Frontal cortex (tissue), 3 donors: ENCODE measurements at regions not wholly inside any gene's neighbourhood (a gene's known extent, or its start where the extent isn't known, plus 50 kb on each side); places are given as distances from the start of the nearest gene placed in this dataset.
A peak's percentile ranks its signal among the peaks of the same experiment; 100 is the strongest.

Experiments
- DNase-seq, 2 donors: peaks; one replicate each; pipeline ENCODE4 v3.0.0; 2012; ENCODE audit warnings: low spot score in 2 of 2
- FAIRE-seq: peaks from 2 replicates; lab custom pipeline; 2012; peaks lifted over from hg19 to GRCh38; lab: Jason Lieb, UNC
- donor health status: control.
- donor health status: control.
- donor health status: control.

DNA sequence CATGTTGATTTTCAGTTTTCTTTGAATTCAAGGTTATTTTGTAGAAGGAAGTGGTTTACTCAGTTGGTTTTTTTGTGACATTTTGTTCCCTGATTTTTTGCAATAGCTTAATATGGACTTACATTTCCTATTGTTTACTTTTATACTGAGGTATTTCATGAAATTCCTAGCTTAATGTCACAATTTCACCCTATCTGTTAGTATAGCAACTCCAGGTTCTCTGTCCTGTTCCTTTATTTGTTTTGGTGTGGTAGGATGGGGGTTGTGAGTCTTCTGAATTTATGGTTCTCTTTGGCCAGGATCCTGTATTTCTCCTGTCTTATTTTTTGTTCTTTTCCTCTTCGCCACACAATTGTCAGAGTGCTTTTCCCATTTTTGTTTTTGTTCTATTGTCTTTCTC is 523.4 kb upstream of the ARRDC3 start:
- no peak for DNase-seq
- no peak for FAIRE-seq

DNA sequence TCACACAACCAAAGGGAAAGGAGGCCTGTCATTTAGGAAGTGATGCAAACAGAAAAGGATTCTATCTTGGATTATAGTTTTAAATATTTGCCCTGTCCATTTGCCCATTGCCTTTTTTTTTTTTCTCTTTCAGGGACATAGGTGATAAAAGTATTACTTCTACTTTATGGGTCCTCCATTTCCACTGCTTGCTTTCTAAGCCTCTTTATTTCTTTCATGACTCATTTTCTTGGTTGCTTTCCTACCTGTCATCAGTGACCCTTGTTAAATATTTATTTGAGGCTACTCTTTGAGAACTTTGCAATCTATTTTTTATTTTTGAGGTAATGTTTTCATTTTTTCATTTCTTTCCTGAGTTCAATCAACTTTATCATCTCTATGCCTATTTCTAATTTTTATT is 522.9 kb upstream of the ARRDC3 start:
- DNase-seq: no peak

DNA sequence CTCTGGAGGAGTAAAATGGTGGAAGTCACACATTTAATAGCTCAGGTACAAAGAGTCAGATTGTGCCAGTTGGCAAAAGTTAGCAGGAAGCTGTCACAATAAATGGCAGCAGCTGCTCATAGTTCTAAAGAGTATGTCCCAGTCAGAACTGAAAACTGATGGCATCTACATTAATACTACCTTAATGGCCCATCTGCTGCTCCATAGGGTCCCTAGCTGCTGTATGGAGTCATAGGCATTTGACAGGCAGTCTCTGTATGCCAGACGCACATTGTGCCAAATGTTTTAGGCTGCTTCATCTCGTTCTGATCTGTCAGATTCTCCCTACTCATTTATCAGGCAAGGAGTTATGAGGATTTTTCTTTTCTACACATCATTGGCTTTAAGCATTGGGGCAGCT is 515.8 kb upstream of the ARRDC3 start:
- no peak for FAIRE-seq
- DNase-seq: no peak

More for the DNA sequence above, 522.9 kb upstream of the ARRDC3 start:
- no peak for FAIRE-seq

DNA sequence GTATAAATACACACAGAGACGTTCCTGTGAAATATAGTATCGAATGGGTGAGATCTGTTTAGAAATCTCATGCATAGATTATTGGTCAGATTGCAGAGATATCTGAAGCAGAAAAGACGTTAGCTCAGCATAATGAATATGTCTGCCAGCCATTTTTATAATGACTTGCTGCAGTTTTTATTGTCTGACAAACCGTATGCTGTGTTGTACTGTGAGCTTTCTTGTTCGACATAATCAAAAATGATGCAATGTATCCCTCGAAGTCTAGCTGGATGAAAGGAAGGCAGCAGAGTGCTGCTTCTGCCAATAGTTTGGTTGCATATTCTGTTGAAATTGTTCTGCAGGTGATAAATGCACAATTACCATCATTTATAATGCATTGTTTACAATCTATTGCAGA is 514.9 kb upstream of the ARRDC3 start:
- FAIRE-seq: no peak
- no peak for DNase-seq

DNA sequence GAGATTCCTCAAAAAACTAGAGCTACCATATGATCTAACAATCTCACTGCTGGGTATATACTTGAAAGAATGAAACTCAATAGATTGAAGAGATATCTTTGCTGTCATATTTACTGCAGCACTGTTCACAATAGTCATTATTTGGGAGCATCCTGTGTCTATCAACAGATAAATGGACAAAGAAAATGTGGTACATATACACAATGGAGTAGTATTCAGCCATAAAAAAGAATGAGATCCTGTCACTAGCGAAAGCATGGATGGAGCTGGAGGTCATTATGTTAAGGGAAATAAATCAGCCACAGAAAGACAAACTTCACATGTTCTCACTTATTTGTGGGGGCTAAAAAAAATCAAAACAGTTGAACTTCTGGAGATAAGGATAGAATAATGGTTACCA is 505.7 kb upstream of the ARRDC3 start:
- DNase-seq (no peak), FAIRE-seq (no peak)

DNA sequence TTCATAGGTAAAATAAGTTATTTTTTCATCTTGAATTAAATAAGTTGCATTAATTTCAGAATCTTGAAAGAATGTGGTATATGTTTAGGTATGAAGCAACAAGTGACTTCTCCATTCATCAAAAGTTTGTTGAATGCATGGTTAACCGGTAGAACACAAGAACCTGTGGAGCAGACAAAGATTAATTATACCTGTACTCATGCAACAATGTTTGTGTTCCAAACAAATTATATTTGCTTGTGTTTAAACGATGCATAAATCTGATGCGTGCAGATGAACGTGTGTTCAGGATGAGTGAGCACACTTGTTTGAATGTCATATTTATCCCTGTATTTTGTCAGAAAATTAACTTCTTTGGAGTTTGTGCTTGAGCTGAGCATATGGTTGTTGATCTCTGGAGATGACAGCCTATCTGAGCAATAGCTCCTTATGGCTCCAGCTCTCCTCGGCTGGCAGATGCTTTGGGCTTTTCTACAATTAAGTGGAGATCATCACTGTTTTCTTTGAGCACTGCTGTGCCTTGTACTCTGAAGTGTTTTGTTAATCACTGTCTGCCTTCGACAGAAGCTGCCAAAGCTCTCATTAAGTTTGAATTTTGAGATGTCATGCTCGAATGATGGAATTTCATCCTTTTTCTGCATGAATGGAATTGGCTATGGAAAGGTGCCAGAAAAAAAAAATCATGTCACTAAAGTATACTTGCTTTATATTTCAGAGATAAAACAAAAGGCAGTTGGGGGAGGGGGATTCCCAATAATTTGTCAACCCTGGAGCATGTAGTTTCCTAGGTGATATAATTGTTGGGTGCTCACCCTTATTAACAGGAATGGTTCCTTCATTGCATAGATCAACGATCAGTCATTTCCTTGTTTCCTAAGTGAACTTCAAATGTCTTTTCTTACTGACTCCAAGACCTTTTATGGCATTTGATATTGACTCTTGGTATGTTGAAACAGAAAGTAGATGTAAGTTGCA is 502.5 kb upstream of the ARRDC3 start:
- no peak for FAIRE-seq
- no peak for DNase-seq

DNA sequence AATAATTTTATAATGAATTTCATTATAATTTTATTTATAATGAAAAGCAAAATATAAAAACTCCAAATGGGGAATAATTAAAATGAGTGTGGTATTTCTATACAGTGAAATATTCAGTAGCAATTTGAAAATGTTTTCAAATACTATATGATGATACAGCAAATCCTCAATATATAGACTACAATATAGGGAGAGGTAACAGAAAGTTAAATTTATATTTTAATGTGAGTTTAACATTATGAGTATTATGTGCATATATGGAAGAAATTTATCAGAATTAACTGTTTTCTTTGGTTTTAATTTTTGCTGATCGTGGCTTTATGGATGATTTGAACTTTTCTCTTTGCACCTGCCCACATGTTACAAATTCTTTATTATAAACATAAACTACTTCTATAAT is 500.9 kb upstream of the ARRDC3 start:
- peak; percentile 57 for FAIRE-seq
- no peak for DNase-seq

DNA sequence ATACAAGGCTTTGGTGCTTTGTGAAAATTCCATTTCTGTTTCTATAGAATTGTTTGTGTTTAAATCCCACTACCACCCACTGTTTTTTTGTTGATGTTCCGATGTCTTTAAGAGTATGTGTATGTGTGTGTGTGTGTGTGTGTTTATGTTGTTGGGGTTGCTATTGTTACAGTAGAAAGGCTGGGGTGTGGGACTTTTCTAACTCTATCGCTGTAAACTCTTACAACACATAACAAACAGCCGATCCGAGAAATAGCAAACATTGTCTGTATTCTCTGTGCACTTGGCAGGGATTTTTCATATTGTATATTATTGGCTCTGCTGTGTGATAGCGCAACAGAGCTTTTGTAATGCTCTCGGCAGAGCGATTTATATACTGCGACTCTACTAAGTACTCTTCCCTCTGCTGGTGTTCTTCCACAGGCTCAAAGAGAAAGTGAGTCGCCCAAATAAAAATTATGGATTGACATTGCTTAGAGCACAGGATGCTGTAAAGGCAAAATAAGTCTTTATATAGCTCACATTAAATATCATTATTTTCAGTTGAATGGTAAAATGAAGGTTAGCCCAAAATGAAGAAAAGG is 492.2 kb upstream of the ARRDC3 start:
- no peak for DNase-seq
- FAIRE-seq: no peak

DNA sequence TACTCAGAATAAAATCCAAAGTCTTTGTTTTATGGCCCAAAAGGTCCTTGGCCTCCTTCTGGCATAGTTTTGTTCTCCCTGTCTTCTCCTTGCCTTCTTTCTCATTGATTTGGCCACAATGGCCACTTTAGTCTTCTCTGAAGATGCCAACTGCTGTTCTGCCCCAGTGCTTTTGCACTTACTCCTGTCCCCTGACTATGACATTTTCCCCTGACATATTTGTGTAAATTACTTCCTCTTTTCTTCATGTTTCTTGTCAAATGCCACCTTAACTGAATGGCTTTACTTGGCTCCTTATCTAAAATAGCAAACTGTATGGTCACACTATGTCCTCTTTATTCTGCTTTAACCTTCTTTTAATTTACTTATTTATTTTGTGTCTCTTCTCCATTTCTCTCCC is 484.7 kb upstream of the ARRDC3 start:
- DNase-seq (no peak), FAIRE-seq (no peak)

DNA sequence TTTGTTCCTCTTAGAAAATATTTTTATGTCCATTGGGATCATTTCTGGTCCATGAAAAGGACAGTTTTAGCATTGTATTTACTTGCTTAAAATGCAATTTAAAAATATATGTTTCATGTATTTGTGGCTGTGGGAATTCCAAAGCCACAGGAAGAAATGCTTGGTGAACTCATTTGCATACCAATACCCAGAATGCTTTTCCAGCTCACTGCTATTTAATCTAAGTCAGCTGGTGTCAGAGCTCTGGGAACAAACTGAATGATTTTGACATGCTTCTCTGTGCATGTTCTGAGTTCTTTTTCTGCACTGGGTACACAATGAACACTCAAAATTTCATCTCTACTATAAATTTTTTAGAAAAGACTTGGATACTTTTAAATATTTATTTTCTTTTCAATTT is 482.8 kb upstream of the ARRDC3 start:
- FAIRE-seq (no peak), DNase-seq (no peak)

DNA sequence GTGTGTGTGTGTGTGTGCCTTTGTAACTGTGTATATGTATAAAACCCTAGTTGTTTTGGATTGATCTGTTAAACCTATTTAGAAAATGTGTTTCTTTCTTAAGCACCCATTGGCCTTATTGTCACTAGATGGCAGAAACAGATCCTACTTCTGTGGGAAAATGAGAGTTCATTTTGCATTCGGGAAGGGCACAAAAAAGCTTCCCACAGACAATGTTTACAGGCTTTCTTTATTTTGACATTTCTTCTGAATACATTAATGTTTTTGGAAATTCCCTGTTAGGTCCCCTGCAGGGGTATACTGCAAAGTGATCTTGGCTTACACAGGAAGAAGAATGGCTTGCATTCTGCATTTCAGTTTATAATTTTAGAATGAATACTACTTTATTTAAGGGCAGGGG is 481.8 kb upstream of the ARRDC3 start:
- DNase-seq: no peak
- no peak for FAIRE-seq

DNA sequence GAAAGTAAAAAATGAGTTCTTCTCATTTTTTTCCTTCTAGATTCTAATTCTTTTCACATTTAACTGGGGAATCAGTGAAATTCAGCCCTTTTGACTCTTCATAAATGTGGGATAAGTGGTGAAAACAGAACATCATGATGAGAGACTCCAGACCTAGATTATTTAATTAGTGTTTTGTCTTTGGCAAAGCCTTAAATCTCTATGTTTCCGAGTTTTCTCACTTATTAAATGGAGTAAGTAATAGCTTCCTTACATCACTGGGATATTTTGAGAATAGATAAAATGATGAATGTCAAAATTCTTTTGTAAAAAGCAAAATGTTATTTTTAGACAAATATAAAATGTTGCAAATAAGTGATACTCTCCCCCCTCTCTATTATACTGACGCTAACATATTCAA is 468.6 kb upstream of the ARRDC3 start:
- DNase-seq: no peak
- no peak for FAIRE-seq

DNA sequence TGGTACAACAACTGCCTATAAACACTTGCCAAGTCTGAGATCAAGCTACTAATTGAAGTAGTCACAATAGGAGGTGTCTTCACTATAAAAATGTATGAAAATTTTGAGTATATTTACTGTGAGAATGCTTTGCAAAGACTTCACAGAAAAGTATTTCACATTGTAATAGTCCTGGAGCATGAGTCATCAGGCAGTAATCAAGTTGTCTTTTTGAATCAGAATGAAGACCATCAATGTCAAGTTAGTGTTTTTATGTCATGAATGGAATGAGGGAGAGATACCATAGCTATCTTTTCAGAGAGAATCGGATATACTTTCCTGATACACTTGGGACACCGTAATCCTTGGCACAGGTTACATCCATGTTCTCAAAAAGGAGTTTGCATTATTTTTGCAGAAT is 466.9 kb upstream of the ARRDC3 start:
- FAIRE-seq (no peak), DNase-seq (no peak)

DNA sequence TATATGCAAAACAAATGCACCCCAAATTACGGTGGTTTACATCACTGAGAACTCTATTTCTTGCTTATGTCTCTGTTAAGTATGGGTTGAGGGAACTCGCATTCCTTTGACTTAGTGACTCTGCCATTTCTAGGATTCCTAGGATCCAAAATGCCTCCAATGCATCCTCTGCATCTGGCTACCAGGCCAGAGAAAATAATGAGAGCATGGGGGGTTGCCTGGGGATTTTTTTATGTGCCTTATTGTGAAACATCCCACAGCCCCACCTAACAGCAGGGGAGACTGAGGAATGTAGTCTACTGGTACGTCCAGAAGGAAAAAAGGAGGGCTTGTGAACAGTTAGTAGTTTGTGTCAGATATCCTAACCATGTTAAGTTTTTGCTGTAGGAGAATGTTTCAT is 466.0 kb upstream of the ARRDC3 start:
- FAIRE-seq: no peak

DNA sequence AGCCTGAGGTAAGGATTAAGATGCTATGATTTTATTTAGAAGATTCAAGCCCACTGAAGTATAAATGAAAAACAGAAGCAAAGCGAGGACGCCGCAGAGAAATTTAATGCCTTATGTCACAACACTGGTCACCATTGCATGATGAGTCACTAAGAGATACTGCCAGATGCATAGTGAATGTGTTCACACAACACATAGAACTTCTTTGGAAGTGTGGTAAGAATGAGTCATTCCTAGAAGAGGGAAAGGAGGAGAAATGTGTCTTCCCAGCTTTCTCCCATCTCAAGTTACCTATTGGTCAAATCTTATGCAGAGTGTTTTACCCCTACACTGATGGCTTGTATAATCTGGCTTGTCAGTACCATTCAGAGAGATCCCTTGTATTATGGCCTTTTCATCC is 465.3 kb upstream of the ARRDC3 start:
- DNase-seq: no peak
- no peak for FAIRE-seq

More for the DNA sequence above, 466.0 kb upstream of the ARRDC3 start:
- DNase-seq: no peak

DNA sequence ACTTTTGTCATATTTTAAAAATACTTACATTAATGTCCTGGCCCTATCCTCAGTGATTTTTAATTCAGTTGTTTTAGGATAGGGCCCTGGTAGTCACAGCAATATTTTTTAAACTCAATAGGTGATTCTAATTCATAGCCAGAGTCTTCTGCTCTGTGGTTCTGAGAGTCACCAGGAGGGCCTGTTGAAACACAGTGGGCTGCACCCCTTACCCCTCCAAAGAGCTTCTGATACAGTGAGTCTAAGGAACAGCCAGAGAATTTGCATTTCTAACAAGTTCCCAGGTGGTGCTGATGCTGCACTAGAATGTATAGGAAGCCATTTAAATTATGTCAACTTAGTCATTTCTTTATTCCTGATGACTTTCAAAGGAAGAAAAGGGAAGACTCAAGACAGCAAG is 458.3 kb upstream of the ARRDC3 start:
- DNase-seq (no peak), FAIRE-seq (no peak)

DNA sequence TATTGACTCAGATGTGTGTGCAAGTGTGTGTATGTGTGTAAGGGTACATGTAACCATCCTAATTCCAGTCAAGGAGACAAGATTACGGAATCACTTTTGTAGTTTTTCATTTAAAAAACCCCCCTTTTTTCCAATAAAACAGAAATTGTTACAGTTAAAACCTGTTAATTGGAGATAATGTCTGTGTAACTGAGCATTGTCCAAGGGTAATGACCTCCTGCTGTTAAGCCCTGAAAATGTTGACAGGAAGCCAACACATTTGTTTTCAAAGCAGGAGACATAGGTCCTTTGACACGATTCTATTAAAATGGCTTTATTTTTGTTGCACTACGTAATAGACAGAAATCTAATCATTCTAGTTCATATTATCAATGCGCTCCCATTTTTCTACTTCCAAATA is 457.3 kb upstream of the ARRDC3 start:
- FAIRE-seq: no peak
- DNase-seq: no peak

DNA sequence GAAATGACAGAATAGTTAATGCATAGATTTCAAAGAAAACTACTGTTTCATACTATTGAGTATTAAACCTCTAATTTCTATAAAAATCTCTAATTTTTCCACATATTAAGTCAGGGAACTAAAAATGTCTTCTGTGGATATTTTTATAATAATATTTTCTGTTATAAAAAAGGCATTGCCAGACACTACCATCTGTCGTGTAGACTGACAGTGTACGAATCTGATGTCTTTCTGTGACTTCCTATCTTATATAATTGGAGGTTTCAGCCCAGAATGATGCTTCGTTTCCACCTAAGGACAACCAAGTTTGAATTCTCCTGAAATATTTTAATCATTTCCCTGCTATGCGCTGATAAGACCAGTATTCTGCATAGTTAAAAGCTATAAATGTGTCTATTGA is 456.6 kb upstream of the ARRDC3 start:
- DNase-seq: no peak
- no peak for FAIRE-seq

DNA sequence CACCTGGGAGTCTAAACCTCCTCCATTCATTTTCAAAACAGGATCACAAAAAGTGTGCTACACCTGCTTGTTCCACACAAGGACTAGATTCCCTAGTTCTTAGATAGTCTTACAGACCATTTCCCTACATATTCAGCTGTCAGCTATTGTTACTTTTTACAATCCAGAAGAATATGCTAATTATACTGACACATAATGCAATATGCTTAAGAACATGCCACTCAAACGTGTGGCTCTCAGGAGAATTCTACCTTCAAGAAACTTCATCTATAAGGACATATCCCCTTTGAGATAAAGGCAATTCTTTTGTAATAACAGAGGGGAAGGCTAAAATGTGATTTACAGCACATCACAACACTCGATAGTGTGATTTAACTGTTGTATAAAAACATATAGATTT is 456.1 kb upstream of the ARRDC3 start:
- DNase-seq (no peak), FAIRE-seq (no peak)

DNA sequence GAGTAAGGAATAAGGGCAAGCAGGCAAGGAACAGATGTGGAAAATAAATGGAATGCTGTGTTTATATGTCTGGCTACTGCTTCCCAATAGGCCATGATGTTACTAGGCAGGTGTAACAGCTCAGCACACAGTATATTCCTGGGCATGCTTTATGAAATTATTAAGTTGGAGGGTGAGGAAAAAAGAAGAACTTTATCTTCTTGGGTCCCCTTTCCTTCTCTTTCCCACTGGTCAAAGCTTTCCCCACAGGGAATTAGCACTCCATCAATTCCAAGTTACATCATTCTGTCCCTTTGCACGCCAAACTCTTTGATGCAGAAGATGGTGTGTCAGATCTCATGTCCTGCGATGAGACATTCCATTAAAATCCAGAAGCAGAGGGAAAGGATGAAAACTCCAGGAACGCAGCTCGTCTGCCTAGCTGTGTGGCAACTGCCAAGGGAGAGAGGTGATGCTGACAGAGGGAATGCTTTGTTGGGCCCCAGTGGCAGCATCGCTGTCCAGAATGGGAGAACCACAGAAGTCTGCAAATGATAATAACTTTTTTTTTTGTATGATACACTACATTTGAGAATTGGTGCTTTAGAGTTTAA is 447.3 kb upstream of the ARRDC3 start:
- FAIRE-seq (no peak), DNase-seq (no peak)

DNA sequence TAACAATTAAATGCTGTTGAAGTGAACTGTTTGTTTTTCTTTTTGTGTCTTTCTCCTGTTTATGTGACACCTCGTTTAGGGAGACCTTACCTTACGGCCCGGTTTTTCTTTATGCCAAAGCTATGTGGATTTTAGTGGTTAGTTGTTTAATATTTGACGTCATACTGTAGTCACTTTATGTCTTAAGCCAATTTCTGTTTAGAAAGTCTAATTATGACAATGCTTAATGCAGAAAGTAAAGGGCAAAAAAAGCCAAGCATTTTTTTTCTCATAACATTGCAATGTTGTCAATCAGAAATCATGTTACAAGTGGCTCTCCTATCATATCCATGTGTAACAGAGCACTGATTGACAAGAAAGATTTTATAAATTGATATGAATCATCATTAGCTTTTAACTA is 442.5 kb upstream of the ARRDC3 start:
- DNase-seq: no peak
- no peak for FAIRE-seq
